ENCODE measurements at regions not wholly inside any gene's neighbourhood (a gene's known extent, or its start where the extent isn't known, plus 50 kb on each side); places are given as distances from the start of the nearest gene placed in this dataset.

- H2AFZ ChIP-seq (ENCODE audit: low read length), result no peak overlapping the region
- no peak overlapping the region for H3K27ac ChIP-seq (ENCODE audit: low read length)
- no peak; the same call in 1 of the 2 replicates for ATAC-seq
- no peaks in the 10 kb centered on the region for H4K20me1 ChIP-seq (ENCODE audit: low read length)
- POLR2A ChIA-PET (ENCODE audit: unreplicated experiment), result no interaction called here
- intact Hi-C loops (cut with micrococcal nuclease), result no loop called here
- H3K36me3 ChIP-seq (ENCODE audit: low read depth, low read length), result no peaks in the 10 kb centered on the region
- peak; percentile 39 for DNase-seq
- no peaks in the 10 kb centered on the region for H3K9me3 ChIP-seq (ENCODE audit: low read length)
- H3K4me3 ChIP-seq (ENCODE audit: low read length), result no peak overlapping the region
- H3F3A ChIP-seq (ENCODE audit: low read length, unreplicated experiment), result no peaks in the 10 kb centered on the region
- no TSS peak for BruUV-seq (replicated peaks)
- no peaks in the 10 kb centered on the region for H3K4me1 ChIP-seq (ENCODE audit: insufficient read depth, low read length)
- TF ChIP-seq EZH2phosphoT487 (IDR thresholded peaks at IDR 0.05; ENCODE audit: borderline replicate concordance, low read length), result no peak
- no peak for TF ChIP-seq CTCF (conservative IDR thresholded peaks at IDR 0.05; ENCODE audit: low read depth, low read length)
- no peak for TF ChIP-seq EZH2 (IDR thresholded peaks at IDR 0.05; ENCODE audit: low read length, unreplicated experiment)
- peaks cover 57% of the 10 kb centered on the region for H3K27me3 ChIP-seq (ENCODE audit: low read length)
- H3K9ac ChIP-seq (ENCODE audit: low read length), result no peak overlapping the region
- no peaks in the 10 kb centered on the region for H3K79me2 ChIP-seq (ENCODE audit: low read length)
- no peaks in the 10 kb centered on the region for H3K9me2 ChIP-seq (replicated peaks; ENCODE audit: low read length)
- H3K4me2 ChIP-seq (ENCODE audit: low read length), result no peak overlapping the region
- CTCF ChIA-PET, result no interaction called here
These were observed 86.4 kb upstream of the RPH3A start for GRCh38 chr12:112705037-112705632.

- no peak overlapping the region for H3K4me2 ChIP-seq (ENCODE audit: low read length)
- no TSS peak for BruUV-seq (replicated peaks)
- no peaks in the 10 kb centered on the region for H3K79me2 ChIP-seq (ENCODE audit: low read length)
- no peak for TF ChIP-seq CTCF (conservative IDR thresholded peaks at IDR 0.05; ENCODE audit: low read depth, low read length)
- TF ChIP-seq EZH2 (IDR thresholded peaks at IDR 0.05; ENCODE audit: low read length, unreplicated experiment), result no peak
- TF ChIP-seq EZH2phosphoT487 (IDR thresholded peaks at IDR 0.05; ENCODE audit: borderline replicate concordance, low read length), result no peak
- intact Hi-C loops (cut with micrococcal nuclease), result no loop called here
- H3K27ac ChIP-seq (ENCODE audit: low read length), result no peak overlapping the region
- CTCF ChIA-PET, result interaction anchor here (0.7 kb wide), 1 partner anchor 760 kb away, joined by 3 read pairs; no protein-coding TSS in a partner anchor
- no peak; the same call in 1 of the 2 replicates for ATAC-seq
- no peaks in the 10 kb centered on the region for H4K20me1 ChIP-seq (ENCODE audit: low read length)
- no peaks in the 10 kb centered on the region for H3K9me2 ChIP-seq (replicated peaks; ENCODE audit: low read length)
- no peaks in the 10 kb centered on the region for H3K9me3 ChIP-seq (ENCODE audit: low read length)
- no peaks in the 10 kb centered on the region for H3F3A ChIP-seq (ENCODE audit: low read length, unreplicated experiment)
- no peak overlapping the region for H2AFZ ChIP-seq (ENCODE audit: low read length)
- POLR2A ChIA-PET (ENCODE audit: unreplicated experiment), result no interaction called here
- no peak for DNase-seq
- peaks cover 55% of the 10 kb centered on the region for H3K27me3 ChIP-seq (ENCODE audit: low read length)
- no peak overlapping the region for H3K9ac ChIP-seq (ENCODE audit: low read length)
- no peak overlapping the region for H3K4me3 ChIP-seq (ENCODE audit: low read length)
- H3K36me3 ChIP-seq (ENCODE audit: low read depth, low read length), result no peaks in the 10 kb centered on the region
- H3K4me1 ChIP-seq (ENCODE audit: insufficient read depth, low read length), result no peaks in the 10 kb centered on the region
These were observed 81.1 kb upstream of the RPH3A start for GRCh38 chr12:112710414-112710813.

GRCh38 chr12:112711026-112711425 lies 80.5 kb upstream of the RPH3A start:
- Histone ChIP-seq H4K20me1 (ENCODE audit: low read length) (no peaks in the 10 kb centered on the region), H3K4me1 (ENCODE audit: insufficient read depth, low read length) (no peaks in the 10 kb centered on the region), H3K36me3 (ENCODE audit: low read depth, low read length) (no peaks in the 10 kb centered on the region), H3K9me3 (ENCODE audit: low read length) (no peaks in the 10 kb centered on the region), H3K9me2 (replicated peaks; ENCODE audit: low read length) (no peaks in the 10 kb centered on the region), H3K4me2 (ENCODE audit: low read length) (no peak overlapping the region), H2AFZ (ENCODE audit: low read length) (no peak overlapping the region), H3K79me2 (ENCODE audit: low read length) (no peaks in the 10 kb centered on the region), H3K27me3 (ENCODE audit: low read length) (peaks cover 51% of the 10 kb centered on the region), H3F3A (ENCODE audit: low read length, unreplicated experiment) (no peaks in the 10 kb centered on the region), H3K9ac (ENCODE audit: low read length) (no peak overlapping the region), H3K27ac (ENCODE audit: low read length) (no peak overlapping the region), H3K4me3 (ENCODE audit: low read length) (no peak overlapping the region)
- intact Hi-C loops (cut with micrococcal nuclease), result no loop called here
- ChIA-PET CTCF (interaction anchor here (0.7 kb wide), 1 partner anchor 759 kb away, joined by 3 read pairs; no protein-coding TSS in a partner anchor), POLR2A (ENCODE audit: unreplicated experiment) (no interaction called here)
- no peak for ATAC-seq
- TF ChIP-seq EZH2 (IDR thresholded peaks at IDR 0.05; ENCODE audit: low read length, unreplicated experiment) (no peak), EZH2phosphoT487 (IDR thresholded peaks at IDR 0.05; ENCODE audit: borderline replicate concordance, low read length) (no peak), CTCF (conservative IDR thresholded peaks at IDR 0.05; ENCODE audit: low read depth, low read length) (no peak)
- BruUV-seq (replicated peaks), result no TSS peak
- no peak for DNase-seq

Measured in PC-3 (cell line).